ENCODE measurements at regions not wholly inside any gene's neighbourhood (a gene's known extent, or its start where the extent isn't known, plus 50 kb on each side); places are given as distances from the start of the nearest gene placed in this dataset.

GRCh38 chr3:117106396-117106795, 396.8 kb downstream of the TUSC7 start:
- Histone ChIP-seq H4K20me1 (ENCODE audit: low read length) (no peaks in the 10 kb centered on the region), H3F3A (ENCODE audit: low read length, unreplicated experiment) (no peaks in the 10 kb centered on the region), H3K27ac (ENCODE audit: low read length) (no peak overlapping the region), H3K27me3 (ENCODE audit: low read length) (0 out of 2 replicates have a peak, but pooled peaks cover 3% of the 10 kb centered on the region), H3K4me1 (ENCODE audit: insufficient read depth, low read length) (no peaks in the 10 kb centered on the region), H3K9me3 (ENCODE audit: low read length) (peaks cover 22% of the 10 kb centered on the region; the same call in 1 of the 2 replicates), H3K36me3 (ENCODE audit: low read depth, low read length) (no peaks in the 10 kb centered on the region), H3K4me3 (ENCODE audit: low read length) (no peak overlapping the region), H3K9me2 (replicated peaks; ENCODE audit: low read length) (no peaks in the 10 kb centered on the region), H3K4me2 (ENCODE audit: low read length) (no peak overlapping the region), H2AFZ (ENCODE audit: low read length) (no peak overlapping the region), H3K9ac (ENCODE audit: low read length) (no peak overlapping the region), H3K79me2 (ENCODE audit: low read length) (no peaks in the 10 kb centered on the region)
- ChIA-PET POLR2A (ENCODE audit: unreplicated experiment) (no interaction called here), CTCF (no interaction called here)
- ATAC-seq (no peak), DNase-seq (no peak)
- BruUV-seq (replicated peaks), result no TSS peak
- TF ChIP-seq EZH2phosphoT487 (IDR thresholded peaks at IDR 0.05; ENCODE audit: borderline replicate concordance, low read length) (no peak), CTCF (conservative IDR thresholded peaks at IDR 0.05; ENCODE audit: low read depth, low read length) (no peak), EZH2 (IDR thresholded peaks at IDR 0.05; ENCODE audit: low read length, unreplicated experiment) (no peak)
- intact Hi-C loops (cut with micrococcal nuclease), result no loop called here

GRCh38 chr3:117107946-117108345, 398.4 kb downstream of the TUSC7 start:
- H3K27me3 ChIP-seq (ENCODE audit: low read length), result 0 out of 2 replicates have a peak, but pooled peaks cover 2% of the 10 kb centered on the region
- intact Hi-C loops (cut with micrococcal nuclease), result no loop called here
- H3K9me3 ChIP-seq (ENCODE audit: low read length), result peaks cover 27% of the 10 kb centered on the region
- no peak overlapping the region for H3K4me2 ChIP-seq (ENCODE audit: low read length)
- H3K4me1 ChIP-seq (ENCODE audit: insufficient read depth, low read length), result no peaks in the 10 kb centered on the region
- H3F3A ChIP-seq (ENCODE audit: low read length, unreplicated experiment), result no peaks in the 10 kb centered on the region
- no peaks in the 10 kb centered on the region for H3K36me3 ChIP-seq (ENCODE audit: low read depth, low read length)
- no peaks in the 10 kb centered on the region for H3K9me2 ChIP-seq (replicated peaks; ENCODE audit: low read length)
- H3K79me2 ChIP-seq (ENCODE audit: low read length), result no peaks in the 10 kb centered on the region
- H3K9ac ChIP-seq (ENCODE audit: low read length), result no peak overlapping the region
- no peak overlapping the region for H3K27ac ChIP-seq (ENCODE audit: low read length)
- no TSS peak for BruUV-seq (replicated peaks)
- H4K20me1 ChIP-seq (ENCODE audit: low read length), result no peaks in the 10 kb centered on the region
- POLR2A ChIA-PET (ENCODE audit: unreplicated experiment), result interaction anchor here (0.7 kb wide), 1 partner anchor 1307 kb away, joined by 5 read pairs; no protein-coding TSS in a partner anchor
- no peak overlapping the region for H3K4me3 ChIP-seq (ENCODE audit: low read length)
- no peak for TF ChIP-seq EZH2 (IDR thresholded peaks at IDR 0.05; ENCODE audit: low read length, unreplicated experiment)
- TF ChIP-seq EZH2phosphoT487 (IDR thresholded peaks at IDR 0.05; ENCODE audit: borderline replicate concordance, low read length), result no peak
- TF ChIP-seq CTCF (conservative IDR thresholded peaks at IDR 0.05; ENCODE audit: low read depth, low read length), result no peak
- ATAC-seq, result no peak
- no peak overlapping the region for H2AFZ ChIP-seq (ENCODE audit: low read length)
- CTCF ChIA-PET, result no interaction called here
- no peak for DNase-seq

- Histone ChIP-seq H3F3A (ENCODE audit: low read length, unreplicated experiment) (no peaks in the 10 kb centered on the region), H2AFZ (ENCODE audit: low read length) (no peak overlapping the region), H3K79me2 (ENCODE audit: low read length) (no peaks in the 10 kb centered on the region), H3K9me3 (ENCODE audit: low read length) (peaks cover 36% of the 10 kb centered on the region), H3K27me3 (ENCODE audit: low read length) (no peaks in the 10 kb centered on the region), H3K36me3 (ENCODE audit: low read depth, low read length) (no peaks in the 10 kb centered on the region), H3K9me2 (replicated peaks; ENCODE audit: low read length) (no peaks in the 10 kb centered on the region), H3K4me3 (ENCODE audit: low read length) (no peak overlapping the region), H3K4me2 (ENCODE audit: low read length) (no peak overlapping the region), H4K20me1 (ENCODE audit: low read length) (no peaks in the 10 kb centered on the region), H3K27ac (ENCODE audit: low read length) (no peak overlapping the region), H3K4me1 (ENCODE audit: insufficient read depth, low read length) (no peaks in the 10 kb centered on the region), H3K9ac (ENCODE audit: low read length) (no peak overlapping the region)
- no TSS peak for BruUV-seq (replicated peaks)
- POLR2A ChIA-PET (ENCODE audit: unreplicated experiment), result no interaction called here
- intact Hi-C loops (cut with micrococcal nuclease), result no loop called here
- TF ChIP-seq EZH2 (IDR thresholded peaks at IDR 0.05; ENCODE audit: low read length, unreplicated experiment) (no peak), EZH2phosphoT487 (IDR thresholded peaks at IDR 0.05; ENCODE audit: borderline replicate concordance, low read length) (no peak), CTCF (conservative IDR thresholded peaks at IDR 0.05; ENCODE audit: low read depth, low read length) (no peak)
- no peak for DNase-seq
- CTCF ChIA-PET, result no interaction called here
- no peak for ATAC-seq
These were observed 399.6 kb downstream of the TUSC7 start for GRCh38 chr3:117109178-117109577.

All from PC-3 (cell line).